ENCODE measurements at regions not wholly inside any gene's neighbourhood (a gene's known extent, or its start where the extent isn't known, plus 50 kb on each side); places are given as distances from the start of the nearest gene placed in this dataset.

DNA sequence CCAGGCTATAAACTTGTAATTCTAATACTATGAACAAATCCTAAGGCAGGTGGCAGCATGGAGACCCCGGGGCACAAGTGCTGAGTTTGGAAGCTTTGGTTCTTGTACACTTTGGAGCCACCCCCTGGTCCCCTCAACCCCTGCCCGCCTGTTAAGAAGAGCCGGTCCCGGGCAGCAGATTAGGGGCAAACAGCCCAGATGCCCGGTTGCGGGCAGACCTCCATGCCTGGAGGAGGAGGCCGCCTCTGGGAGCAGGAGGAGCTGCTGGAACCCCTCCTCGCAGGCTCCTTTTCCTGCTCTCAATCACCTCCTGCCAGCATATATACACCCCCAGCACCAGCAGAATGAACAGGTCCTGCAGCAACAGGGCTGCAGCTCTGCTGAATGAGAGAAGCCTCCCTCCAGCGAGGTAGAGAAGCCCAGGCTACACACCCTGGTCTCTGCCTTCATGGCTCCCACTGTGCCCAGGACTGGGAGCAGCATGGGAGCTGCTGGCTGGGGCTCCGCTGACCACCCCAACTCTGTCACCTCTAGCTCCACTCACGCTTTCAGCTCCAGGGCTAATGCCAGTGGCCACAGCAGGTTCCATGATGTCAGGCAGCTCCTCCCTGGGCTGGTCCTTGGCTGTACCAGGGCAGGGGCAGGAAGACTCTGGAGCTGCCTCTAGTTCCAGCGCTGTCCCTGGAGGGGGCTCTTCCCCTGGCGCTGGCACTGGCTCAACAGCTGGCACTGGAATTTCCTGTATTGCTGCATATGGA, 1713.5 kb upstream of the ACO1 start:
- TF ChIP-seq POLR2A (IDR thresholded peaks at IDR 0.05; ENCODE audit: insufficient read depth in 1 of 2, low read depth in 2 of 2, low read length in 2 of 2) (no peak), HDAC2 (CRISPR knock-in tag; IDR thresholded peaks at IDR 0.05) (no peak), TMF1 (CRISPR knock-in tag; IDR thresholded peaks at IDR 0.05; ENCODE audit: low read depth) (no peak)
- TF ChIP-seq, protein P1, sequence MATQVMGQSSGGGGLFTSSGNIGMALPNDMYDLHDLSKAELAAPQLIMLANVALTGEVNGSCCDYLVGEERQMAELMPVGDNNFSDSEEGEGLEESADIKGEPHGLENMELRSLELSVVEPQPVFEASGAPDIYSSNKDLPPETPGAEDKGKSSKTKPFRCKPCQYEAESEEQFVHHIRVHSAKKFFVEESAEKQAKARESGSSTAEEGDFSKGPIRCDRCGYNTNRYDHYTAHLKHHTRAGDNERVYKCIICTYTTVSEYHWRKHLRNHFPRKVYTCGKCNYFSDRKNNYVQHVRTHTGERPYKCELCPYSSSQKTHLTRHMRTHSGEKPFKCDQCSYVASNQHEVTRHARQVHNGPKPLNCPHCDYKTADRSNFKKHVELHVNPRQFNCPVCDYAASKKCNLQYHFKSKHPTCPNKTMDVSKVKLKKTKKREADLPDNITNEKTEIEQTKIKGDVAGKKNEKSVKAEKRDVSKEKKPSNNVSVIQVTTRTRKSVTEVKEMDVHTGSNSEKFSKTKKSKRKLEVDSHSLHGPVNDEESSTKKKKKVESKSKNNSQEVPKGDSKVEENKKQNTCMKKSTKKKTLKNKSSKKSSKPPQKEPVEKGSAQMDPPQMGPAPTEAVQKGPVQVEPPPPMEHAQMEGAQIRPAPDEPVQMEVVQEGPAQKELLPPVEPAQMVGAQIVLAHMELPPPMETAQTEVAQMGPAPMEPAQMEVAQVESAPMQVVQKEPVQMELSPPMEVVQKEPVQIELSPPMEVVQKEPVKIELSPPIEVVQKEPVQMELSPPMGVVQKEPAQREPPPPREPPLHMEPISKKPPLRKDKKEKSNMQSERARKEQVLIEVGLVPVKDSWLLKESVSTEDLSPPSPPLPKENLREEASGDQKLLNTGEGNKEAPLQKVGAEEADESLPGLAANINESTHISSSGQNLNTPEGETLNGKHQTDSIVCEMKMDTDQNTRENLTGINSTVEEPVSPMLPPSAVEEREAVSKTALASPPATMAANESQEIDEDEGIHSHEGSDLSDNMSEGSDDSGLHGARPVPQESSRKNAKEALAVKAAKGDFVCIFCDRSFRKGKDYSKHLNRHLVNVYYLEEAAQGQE (IDR thresholded peaks at IDR 0.05; ENCODE audit: borderline replicate concordance in 1 of 2, low read depth in 1 of 2, low read length in 2 of 2), result no peak
